ENCODE measurements at regions not wholly inside any gene's neighbourhood (a gene's known extent, or its start where the extent isn't known, plus 50 kb on each side); places are given as distances from the start of the nearest gene placed in this dataset.

GRCh38 chr14:99081156-99081765 is 190.7 kb downstream of the BCL11B start:
- DNase-seq: no peak

GRCh38 chr14:99081880-99082279 is 190.1 kb downstream of the BCL11B start:
- DNase-seq: no peak

- DNase-seq: no peak
Observed at GRCh38 chr14:99093532-99094517, 178.2 kb downstream of the BCL11B start.

- DNase-seq: no peak
Observed at GRCh38 chr14:99094901-99095300, 177.1 kb downstream of the BCL11B start.

- DNase-seq: no peak
Observed at GRCh38 chr14:99095369-99095768, 176.6 kb downstream of the BCL11B start.

GRCh38 chr14:99098199-99098598 is 173.8 kb downstream of the BCL11B start:
- no peak for DNase-seq

- DNase-seq: no peak
Observed at GRCh38 chr14:99099051-99099787, 172.8 kb downstream of the BCL11B start.

- DNase-seq: peak in 1 of 14 donors; percentile 6
Observed at GRCh38 chr14:99100497-99101270, 171.3 kb downstream of the BCL11B start.

GRCh38 chr14:99101855-99102461 is 170.0 kb downstream of the BCL11B start:
- DNase-seq: no peak

GRCh38 chr14:99116741-99117295 is 155.2 kb downstream of the BCL11B start:
- DNase-seq: no peak

GRCh38 chr14:99117671-99118045 is 154.3 kb downstream of the BCL11B start:
- DNase-seq: peak in 1 of 14 donors; percentile 17

GRCh38 chr14:99118046-99118721 is 153.8 kb downstream of the BCL11B start:
- DNase-seq: peak in 1 of 14 donors; percentile 60

- DNase-seq: no peak
Observed at GRCh38 chr14:99118946-99119345, 153.1 kb downstream of the BCL11B start.
